PC-9 (cell line): ENCODE measurements at regions not wholly inside any gene's neighbourhood (a gene's known extent, or its start where the extent isn't known, plus 50 kb on each side); places are given as distances from the start of the nearest gene placed in this dataset.
"Not testable (repeated sequence)": the region's sequence is repeated elsewhere in the genome, so short reads cannot be mapped to it uniquely, and the experiment has no call there.

Source experiments
- BruUV-seq: library from RNA; stranded (reverse); fragments of 400-500 nt; replicated peaks from 2 replicates; lab custom pipeline; 2021; lab: Mats Ljungman, UMichigan
- CTCF ChIA-PET: fragments of 300-600 bp; sonication (Branson Sonifier 250); formaldehyde crosslinking; loops from one replicate; lab custom pipeline; 2022; ENCODE audit warnings: antibody characterized with exemption; lab: Charles Lee
- POLR2A ChIA-PET: fragments of 300-600 bp; sonication (Branson Sonifier 250); formaldehyde crosslinking; loops from one replicate; lab custom pipeline; 2022; ENCODE audit warnings: antibody characterized with exemption; ENCODE audit not compliant: unreplicated experiment; lab: Charles Lee
- DNase-seq, 2 experiments: peaks; one replicate each; pipeline versions ENCODE4 v3.0.0 to v3.0.0-alpha.2; 2015 to 2022; ENCODE audit warnings: mixed read lengths in 1 of 2
- H2AFZ ChIP-seq: fragments of 200-600 bp; sonication (generic); 2 replicates; pipeline ENCODE4 v1.8.1; 2017; ENCODE audit warnings: antibody characterized with exemption
- H3F3A ChIP-seq: fragments of 200-600 bp; sonication (generic); 2 replicates; pipeline ENCODE4 v1.8.1; 2017; ENCODE audit warnings: antibody characterized with exemption, mild to moderate bottlenecking, low read depth; ENCODE audit not compliant: insufficient read depth
- H3K27ac ChIP-seq: fragments of 200-600 bp; sonication (generic); 2 replicates; pipeline ENCODE4 v1.6.1; 2016; ENCODE audit warnings: mixed run types
- H3K27me3 ChIP-seq: fragments of 200-600 bp; sonication (generic); 2 replicates; pipeline ENCODE4 v1.6.1; 2016; ENCODE audit warnings: low read depth, mixed run types; ENCODE audit not compliant: insufficient read depth
- H3K36me3 ChIP-seq: fragments of 200-600 bp; sonication (generic); 2 replicates; pipeline ENCODE4 v1.6.1; 2016; ENCODE audit warnings: low read depth, mixed run types
- H3K4me1 ChIP-seq: fragments of 200-600 bp; sonication (generic); replicated peaks from 2 replicates; pipeline ENCODE4 v1.6.1; 2016; ENCODE audit warnings: mixed run types; ENCODE audit not compliant: insufficient read depth
- H3K4me2 ChIP-seq: fragments of 200-600 bp; sonication (generic); 2 replicates; pipeline ENCODE4 v1.6.1; 2017; ENCODE audit warnings: mixed run types
- H3K4me3 ChIP-seq: fragments of 200-600 bp; sonication (generic); 2 replicates; pipeline ENCODE4 v1.6.1; 2016; ENCODE audit warnings: mixed run types
- H3K79me2 ChIP-seq: fragments of 200-600 bp; sonication (generic); 2 replicates; pipeline ENCODE4 v1.6.1; 2017; ENCODE audit warnings: low read depth, mixed run types
- H3K9me2 ChIP-seq: fragments of 200-600 bp; sonication (generic); 2 replicates; pipeline ENCODE4 v1.8.1; 2017; ENCODE audit warnings: mild to moderate bottlenecking; ENCODE audit not compliant: insufficient read depth
- H3K9me3 ChIP-seq: fragments of 200-600 bp; sonication (generic); 2 replicates; pipeline ENCODE4 v1.8.1; 2016; ENCODE audit warnings: low read depth; ENCODE audit not compliant: insufficient read depth
- H4K20me1 ChIP-seq: fragments of 200-600 bp; sonication (generic); 2 replicates; pipeline ENCODE4 v1.8.1; 2017; ENCODE audit not compliant: insufficient read depth
- EZH2 ChIP-seq: fragments of 200-600 bp; sonication (generic); IDR thresholded peaks from 2 replicates; pipeline ENCODE4 v1.8.0; 2017; ENCODE audit warnings: antibody characterized with exemption, low read depth
- intact Hi-C: fragments of 100-400 bp; cut with micrococcal nuclease; formaldehyde crosslinking; loops from one replicate; pipeline ENCODE4 v1.10.0; 2022; ENCODE audit not compliant: unreplicated experiment
- TF ChIP-seq, protein P1 (sequence below): fragments of 200-600 bp; sonication (generic); conservative IDR thresholded peaks from 2 replicates; pipeline ENCODE4 v1.6.1; 2017; ENCODE audit warnings: mixed run types, antibody characterized with exemption, mild to moderate bottlenecking, moderate library complexity

DNA sequence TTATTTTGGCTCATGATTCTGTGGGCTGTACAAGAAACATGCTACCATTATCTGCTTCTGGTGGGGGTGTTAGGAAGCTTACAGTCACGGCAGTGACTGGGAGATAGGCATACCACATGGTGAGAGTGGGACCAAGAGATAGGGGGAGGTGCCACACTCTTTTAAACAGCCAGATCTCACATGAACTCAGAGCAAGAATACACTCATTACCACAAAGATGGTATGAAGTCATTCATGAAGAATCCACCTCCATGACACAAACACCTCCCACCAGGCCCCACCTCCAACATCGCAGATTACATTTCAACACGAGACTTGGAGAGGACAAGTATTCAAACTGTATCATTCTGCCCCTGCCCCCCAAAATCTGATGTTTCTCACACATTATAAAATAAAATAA, 2396.7 kb downstream of the PCDH7 start:
- Histone ChIP-seq H2AFZ (no peak overlapping the region), H3K4me3 (no peak overlapping the region), H3K4me1 (no peaks in the 10 kb centered on the region), H3K79me2 (no peaks in the 10 kb centered on the region), H4K20me1 (no peaks in the 10 kb centered on the region), H3F3A (no peaks in the 10 kb centered on the region), H3K36me3 (no peaks in the 10 kb centered on the region), H3K4me2 (no peak overlapping the region), H3K9me3 (0 out of 2 replicates have a peak, but pooled peaks cover 2% of the 10 kb centered on the region), H3K27me3 (no peaks in the 10 kb centered on the region), H3K27ac (no peak overlapping the region), H3K9me2 (no peaks in the 10 kb centered on the region)
- TF ChIP-seq, protein P1, sequence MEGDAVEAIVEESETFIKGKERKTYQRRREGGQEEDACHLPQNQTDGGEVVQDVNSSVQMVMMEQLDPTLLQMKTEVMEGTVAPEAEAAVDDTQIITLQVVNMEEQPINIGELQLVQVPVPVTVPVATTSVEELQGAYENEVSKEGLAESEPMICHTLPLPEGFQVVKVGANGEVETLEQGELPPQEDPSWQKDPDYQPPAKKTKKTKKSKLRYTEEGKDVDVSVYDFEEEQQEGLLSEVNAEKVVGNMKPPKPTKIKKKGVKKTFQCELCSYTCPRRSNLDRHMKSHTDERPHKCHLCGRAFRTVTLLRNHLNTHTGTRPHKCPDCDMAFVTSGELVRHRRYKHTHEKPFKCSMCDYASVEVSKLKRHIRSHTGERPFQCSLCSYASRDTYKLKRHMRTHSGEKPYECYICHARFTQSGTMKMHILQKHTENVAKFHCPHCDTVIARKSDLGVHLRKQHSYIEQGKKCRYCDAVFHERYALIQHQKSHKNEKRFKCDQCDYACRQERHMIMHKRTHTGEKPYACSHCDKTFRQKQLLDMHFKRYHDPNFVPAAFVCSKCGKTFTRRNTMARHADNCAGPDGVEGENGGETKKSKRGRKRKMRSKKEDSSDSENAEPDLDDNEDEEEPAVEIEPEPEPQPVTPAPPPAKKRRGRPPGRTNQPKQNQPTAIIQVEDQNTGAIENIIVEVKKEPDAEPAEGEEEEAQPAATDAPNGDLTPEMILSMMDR, result no peak
- no peak for TF ChIP-seq EZH2
- BruUV-seq, result no TSS peak
- intact Hi-C loops, result no loop called here
- DNase-seq, result no peak
- POLR2A ChIA-PET, result no interaction called here
- CTCF ChIA-PET, result no interaction called here

DNA sequence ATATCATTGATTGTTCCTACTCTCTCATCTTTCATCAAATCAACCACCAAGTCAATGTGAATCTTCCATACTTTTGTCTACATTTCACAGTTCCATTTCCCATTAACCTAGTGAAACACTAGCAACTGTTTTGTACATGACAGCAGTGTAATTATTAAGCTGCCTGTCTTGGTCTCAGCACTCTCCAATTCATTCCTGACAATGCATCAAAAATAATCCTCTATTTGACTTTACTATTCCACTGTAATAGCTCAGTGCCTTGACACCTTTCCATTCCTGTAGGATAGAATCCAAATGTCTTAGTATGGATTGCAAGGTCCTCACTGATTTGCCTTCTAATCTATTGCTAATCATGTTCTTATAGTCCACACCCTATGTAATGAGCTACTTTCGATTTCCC, 2405.8 kb downstream of the PCDH7 start:
- POLR2A ChIA-PET, result no interaction called here
- TF ChIP-seq EZH2, result no peak
- TF ChIP-seq, protein P1, result no peak
- no peaks in the 10 kb centered on the region for H3K79me2 ChIP-seq
- H2AFZ ChIP-seq, result no peak overlapping the region
- BruUV-seq, result no TSS peak
- H3K4me2 ChIP-seq, result no peak overlapping the region
- H4K20me1 ChIP-seq, result no peaks in the 10 kb centered on the region
- intact Hi-C loops, result no loop called here
- no peak for DNase-seq
- no peaks in the 10 kb centered on the region for H3K27me3 ChIP-seq
- H3K4me3 ChIP-seq, result no peak overlapping the region
- CTCF ChIA-PET, result no interaction called here
- no peak overlapping the region for H3K27ac ChIP-seq
- H3K9me2 ChIP-seq, result no peaks in the 10 kb centered on the region; the same call in 1 of the 2 replicates
- no peaks in the 10 kb centered on the region for H3K4me1 ChIP-seq
- H3F3A ChIP-seq, result no peaks in the 10 kb centered on the region
- H3K36me3 ChIP-seq, result no peaks in the 10 kb centered on the region
- H3K9me3 ChIP-seq, result no peaks in the 10 kb centered on the region

DNA sequence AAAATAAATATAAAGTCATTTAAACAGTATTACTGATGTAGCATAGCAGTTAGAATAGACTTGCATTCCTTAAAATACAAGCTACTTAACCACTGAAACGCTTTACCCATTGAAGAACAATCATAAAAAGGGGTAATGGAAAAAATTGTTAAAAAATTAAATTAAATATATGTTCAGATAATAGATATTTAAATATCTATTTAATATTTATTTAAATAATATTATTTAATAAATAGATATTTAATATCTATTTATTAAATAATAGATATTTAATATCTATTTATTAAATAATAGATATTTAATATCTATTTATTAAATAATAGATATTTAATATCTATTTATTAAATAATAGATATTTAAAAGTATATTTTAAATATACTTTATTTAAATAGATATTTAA, 2410.5 kb downstream of the PCDH7 start:
- H3F3A ChIP-seq, H3K9me2 ChIP-seq, H3K4me3 ChIP-seq, DNase-seq, intact Hi-C loops, H3K4me1 ChIP-seq, H3K4me2 ChIP-seq, CTCF ChIA-PET, H3K36me3 ChIP-seq, H3K27me3 ChIP-seq, H2AFZ ChIP-seq, BruUV-seq, H3K9me3 ChIP-seq, H3K79me2 ChIP-seq, H3K27ac ChIP-seq, H4K20me1 ChIP-seq, POLR2A ChIA-PET: not testable (repeated sequence)

DNA sequence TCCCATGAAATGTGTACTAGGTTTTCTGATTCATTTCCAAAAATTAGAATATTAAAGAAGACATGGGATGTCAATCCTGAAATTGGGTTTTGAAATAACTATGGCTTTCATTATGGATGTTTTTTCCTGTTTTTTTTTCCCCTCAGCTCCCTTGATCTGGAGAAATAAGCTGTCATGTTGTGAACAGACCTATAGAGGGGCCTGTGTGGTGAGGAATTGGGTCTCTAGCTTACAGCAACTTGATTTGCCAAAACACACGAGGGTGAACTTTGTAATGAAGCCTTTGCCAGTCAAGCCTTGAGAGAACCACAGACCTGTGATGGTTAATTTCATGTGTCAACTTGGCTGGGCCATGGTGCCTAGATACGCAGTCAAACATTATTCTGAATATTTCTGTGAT, 2413.6 kb downstream of the PCDH7 start:
- intact Hi-C loops, result no loop called here
- CTCF ChIA-PET, result no interaction called here

More for the DNA sequence above, 2413.6 kb downstream of the PCDH7 start:
- no peak for DNase-seq
- no peaks in the 10 kb centered on the region for H3K9me2 ChIP-seq
- POLR2A ChIA-PET, result no interaction called here
- H3K4me1 ChIP-seq, result no peaks in the 10 kb centered on the region
- H4K20me1 ChIP-seq, result no peaks in the 10 kb centered on the region
- TF ChIP-seq, protein P1, result no peak
- no peak for TF ChIP-seq EZH2
- no peaks in the 10 kb centered on the region for H3K36me3 ChIP-seq
- no peak overlapping the region for H3K4me3 ChIP-seq
- H3K27ac ChIP-seq, result no peak overlapping the region
- H3K9me3 ChIP-seq, result no peaks in the 10 kb centered on the region
- no peak overlapping the region for H2AFZ ChIP-seq
- no TSS peak for BruUV-seq
- H3K27me3 ChIP-seq, result no peaks in the 10 kb centered on the region
- H3K79me2 ChIP-seq, result no peaks in the 10 kb centered on the region
- no peaks in the 10 kb centered on the region for H3F3A ChIP-seq
- H3K4me2 ChIP-seq, result no peak overlapping the region
